ENCODE measurements at regions not wholly inside any gene's neighbourhood (a gene's known extent, or its start where the extent isn't known, plus 50 kb on each side); places are given as distances from the start of the nearest gene placed in this dataset.
"Not testable (repeated sequence)": the region's sequence is repeated elsewhere in the genome, so short reads cannot be mapped to it uniquely, and the experiment has no call there.

GRCh38 chr6:12481292-12481691 is 191.1 kb downstream of the EDN1 start:
- no peak for DNase-seq

DNA sequence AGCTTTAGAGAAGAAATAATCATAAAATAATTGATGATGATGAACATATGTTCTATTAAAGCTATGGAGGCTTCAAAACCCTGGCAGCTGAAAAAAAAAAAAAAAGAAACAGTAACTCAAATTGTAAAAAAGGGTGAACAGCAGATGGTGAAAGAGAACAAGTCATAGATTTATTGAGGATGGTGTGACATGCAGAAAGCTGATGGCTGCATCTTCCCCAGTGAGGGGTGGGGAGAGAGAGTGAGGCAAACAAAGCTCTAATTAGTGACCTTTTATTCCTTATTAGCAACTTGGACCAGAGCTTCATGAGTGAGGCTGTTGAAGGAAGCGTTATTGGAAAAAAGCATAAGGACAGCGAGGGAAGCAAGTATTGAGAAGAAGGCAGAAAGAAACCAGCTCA is 191.7 kb downstream of the EDN1 start:
- no peak for DNase-seq

GRCh38 chr6:12482386-12483375 is 192.5 kb downstream of the EDN1 start:
- DNase-seq: no peak

DNA sequence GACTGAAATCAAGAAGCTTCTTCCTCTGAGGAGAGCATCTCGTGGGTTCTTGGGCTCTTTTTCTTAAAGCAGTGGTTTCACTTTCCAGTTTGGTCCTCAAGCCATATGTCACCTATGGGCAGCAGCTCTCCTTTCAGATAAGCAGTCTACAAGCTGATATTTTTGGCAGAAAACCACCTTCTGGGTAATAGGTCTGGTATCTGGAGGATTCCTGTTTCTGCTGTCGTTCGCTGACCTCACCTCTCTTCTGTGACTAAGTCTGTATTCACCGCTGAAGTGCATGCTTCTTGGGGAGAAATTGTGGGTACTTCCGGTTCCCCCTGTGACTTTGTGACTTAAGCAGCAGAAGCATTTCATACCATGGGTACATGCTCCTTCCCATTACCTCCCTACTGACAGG is 193.6 kb downstream of the EDN1 start:
- DNase-seq: peak; percentile 11

DNA sequence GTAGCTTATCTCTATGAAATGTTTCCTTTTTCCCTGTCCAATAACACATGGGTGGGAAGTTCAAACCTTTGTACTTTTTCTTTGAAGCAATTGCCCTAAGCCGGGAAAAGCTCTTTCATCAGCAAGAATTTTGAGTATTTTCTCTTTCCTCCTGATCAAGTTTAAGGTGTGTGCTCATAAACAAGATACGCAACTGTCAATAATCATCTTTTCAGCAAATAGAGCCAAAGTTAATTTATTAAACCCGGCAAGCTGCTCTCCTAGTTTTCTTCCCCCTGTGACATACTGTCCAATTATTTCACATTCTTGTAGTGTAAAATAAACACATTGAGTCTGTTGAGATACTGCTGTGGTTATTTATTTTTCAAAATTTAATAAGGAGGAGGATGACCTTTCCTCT is 194.4 kb downstream of the EDN1 start:
- no peak for DNase-seq

DNA sequence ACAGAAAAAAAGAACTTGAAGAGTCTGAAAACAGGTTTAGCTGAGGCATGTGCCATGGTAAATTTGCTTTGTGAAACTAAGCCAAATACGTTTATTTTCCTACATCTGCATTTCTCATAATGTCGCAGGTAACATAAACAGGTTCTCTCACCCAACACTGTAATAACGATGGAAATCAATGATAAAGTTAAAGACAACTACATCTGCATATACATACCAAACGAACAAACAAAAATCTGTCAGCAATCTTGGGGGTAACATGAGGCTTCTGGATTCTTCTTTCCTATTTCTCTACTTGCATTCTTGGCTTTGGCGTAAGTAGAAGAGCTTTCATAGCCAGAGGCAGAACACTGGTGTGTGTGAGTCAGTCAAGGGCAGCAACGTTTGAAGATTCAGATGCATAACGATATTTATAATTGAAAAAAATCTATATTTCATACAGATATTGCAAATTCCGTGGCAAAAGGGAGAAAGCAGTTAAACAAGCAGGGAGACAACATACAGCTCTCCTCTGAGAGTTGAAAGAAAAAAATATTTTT is 195.1 kb downstream of the EDN1 start:
- no peak for DNase-seq

DNA sequence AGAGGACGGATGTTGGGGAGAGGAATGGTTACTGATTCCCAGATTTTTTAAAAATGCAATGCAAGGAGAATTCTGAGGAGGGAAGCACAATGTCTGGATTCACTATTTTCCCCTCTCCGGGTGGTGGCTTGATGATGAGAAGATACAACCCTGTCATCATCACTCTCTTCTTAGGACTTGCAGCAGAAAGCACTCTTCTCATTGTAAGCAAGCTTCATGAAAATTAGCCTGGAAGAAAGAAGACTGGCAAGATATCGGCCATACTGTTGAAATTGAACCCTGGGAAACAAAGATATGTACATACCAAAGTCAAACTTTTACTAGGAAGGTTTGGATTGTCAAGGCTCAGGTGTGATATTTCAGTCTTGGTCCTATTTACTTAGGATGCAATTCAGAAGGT is 195.7 kb downstream of the EDN1 start:
- no peak for DNase-seq

GRCh38 chr6:12490351-12490903 is 200.3 kb downstream of the EDN1 start:
- DNase-seq: no peak

GRCh38 chr6:12490904-12491571 is 200.9 kb downstream of the EDN1 start:
- peak; percentile 93 for DNase-seq

- not testable (repeated sequence) for DNase-seq
Observed at GRCh38 chr6:12492929-12493328, 202.8 kb downstream of the EDN1 start.

DNA sequence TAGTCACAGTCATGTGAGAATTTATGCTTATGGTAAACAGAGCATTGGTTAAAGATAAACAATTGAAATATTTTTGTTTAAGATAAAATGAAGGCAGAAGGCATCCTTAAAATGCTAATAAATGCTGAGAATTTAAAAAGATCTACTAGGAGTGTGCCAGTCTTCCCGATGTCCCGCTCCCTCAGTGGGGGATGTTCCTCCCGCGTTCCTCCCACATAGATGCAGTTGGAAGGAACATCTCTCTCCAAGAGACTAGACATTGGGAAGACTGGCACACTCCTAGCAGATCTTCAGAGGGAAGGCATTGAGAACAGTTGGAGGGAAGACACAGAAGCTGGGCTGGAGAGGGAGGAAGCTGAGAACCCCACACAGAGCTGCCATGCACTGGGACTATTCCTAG is 203.3 kb downstream of the EDN1 start:
- DNase-seq: no peak

- no peak for DNase-seq
Observed at GRCh38 chr6:12494161-12494560, 204.0 kb downstream of the EDN1 start.

DNA sequence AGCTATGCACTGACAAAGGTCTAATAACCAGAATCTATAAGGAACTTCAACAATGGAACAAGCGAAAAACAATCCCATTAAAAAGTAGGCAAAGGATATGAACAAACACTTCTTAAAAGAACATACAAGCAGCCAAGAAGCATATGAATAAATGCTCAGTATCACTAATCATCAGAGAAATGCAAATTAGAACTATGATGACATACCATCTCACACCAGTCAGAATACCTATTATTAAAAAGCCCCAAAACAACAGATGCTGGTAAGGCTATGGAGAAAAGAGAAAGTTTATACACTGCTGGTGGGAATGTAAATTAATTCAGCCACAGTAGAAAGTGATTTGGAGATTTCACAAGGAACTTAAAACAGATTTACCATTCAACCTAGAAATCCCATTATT is 211.8 kb downstream of the EDN1 start:
- DNase-seq: no peak

DNA sequence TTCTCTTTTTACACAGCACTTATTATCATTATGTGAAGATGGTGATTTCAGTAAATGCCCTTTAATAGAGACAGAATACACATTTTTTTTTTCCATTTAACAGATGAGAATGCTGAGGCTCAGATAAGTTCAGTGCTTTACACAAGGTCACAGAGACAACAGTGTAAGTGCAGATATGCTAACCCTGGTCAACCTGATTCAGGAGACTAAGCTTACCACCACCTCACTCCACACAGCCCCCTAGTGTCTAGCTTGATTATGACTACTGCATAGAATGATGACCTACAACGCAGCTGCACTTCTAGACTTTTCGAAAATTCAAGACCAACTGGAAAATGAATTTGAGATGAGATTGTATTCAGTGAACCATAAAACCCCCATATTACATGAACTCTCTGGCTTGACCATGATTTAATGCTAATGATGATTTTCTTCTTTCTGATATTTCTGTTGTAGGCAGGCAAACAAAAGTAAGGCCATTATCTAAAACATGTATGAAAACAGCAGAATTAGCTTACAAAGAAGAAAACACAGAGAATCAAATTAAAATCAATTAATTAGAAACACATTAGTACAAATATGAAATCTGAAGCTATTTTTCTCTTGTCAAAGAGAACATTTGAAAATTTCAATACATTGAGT is 212.1 kb upstream of the PHACTR1 start:
- no peak for DNase-seq

- DNase-seq: peak; percentile 6
Observed at GRCh38 chr6:12505486-12505885, 211.1 kb upstream of the PHACTR1 start.

DNA sequence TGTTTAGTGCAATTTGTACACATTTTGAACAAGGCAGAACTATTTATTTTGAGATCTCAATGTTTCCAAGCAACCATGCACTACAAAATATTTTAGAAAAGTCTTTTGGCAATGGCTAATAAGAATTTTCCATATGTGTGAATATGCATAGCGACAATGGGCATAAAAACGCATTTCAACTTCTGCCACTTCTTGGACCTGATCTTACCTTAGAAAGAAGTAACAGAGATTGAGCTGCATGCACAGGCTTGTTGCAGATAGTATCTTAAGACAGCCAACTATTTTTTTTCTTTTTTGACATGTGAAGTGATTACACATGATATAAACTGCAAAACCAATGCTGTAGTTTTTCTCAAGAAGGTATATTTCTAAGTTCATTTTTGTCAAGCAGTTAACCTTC is 210.4 kb upstream of the PHACTR1 start:
- DNase-seq: no peak

GRCh38 chr6:12507636-12508035 is 208.9 kb upstream of the PHACTR1 start:
- DNase-seq: no peak

DNA sequence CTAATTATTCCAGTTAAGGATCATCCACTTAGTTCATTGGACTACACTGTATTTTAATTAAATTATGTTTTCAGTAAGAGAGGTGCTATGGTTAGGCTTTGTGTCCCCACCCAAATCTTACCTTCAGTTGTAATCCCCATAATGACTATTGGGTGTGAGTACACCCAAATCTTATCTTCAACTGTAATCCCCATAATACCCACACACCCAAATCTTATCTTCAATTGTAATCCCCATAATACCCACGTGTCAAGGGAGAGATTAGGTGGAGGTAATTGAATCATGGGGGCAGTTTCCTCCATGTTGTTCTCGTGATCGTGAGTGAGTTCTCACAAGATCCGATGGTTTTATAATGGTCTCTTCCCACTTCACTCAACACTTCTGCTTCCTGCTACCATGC is 208.0 kb upstream of the PHACTR1 start:
- DNase-seq: no peak

GRCh38 chr6:12509060-12509459 is 207.5 kb upstream of the PHACTR1 start:
- DNase-seq: no peak

GRCh38 chr6:12516070-12516469 is 200.5 kb upstream of the PHACTR1 start:
- DNase-seq: no peak

DNA sequence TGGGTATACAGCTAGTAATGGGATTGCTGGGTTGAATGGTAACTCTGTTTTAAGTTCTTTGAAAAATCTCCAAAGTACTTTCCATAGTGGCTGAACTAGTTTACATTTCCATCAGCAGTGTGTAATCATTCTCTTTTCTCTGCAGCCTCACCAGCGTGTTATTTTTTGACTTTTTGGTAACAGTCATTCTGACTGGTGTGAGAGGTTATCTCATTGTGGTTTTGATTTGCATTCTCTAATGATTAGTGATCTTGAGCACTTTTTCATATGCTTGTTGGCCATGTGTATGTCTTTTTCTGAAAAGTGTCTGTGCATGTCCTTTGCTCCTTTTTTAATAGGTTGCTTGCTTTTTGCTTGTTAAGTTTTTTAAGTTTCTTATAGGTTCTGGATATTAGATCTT is 194.2 kb upstream of the PHACTR1 start:
- DNase-seq: no peak

DNA sequence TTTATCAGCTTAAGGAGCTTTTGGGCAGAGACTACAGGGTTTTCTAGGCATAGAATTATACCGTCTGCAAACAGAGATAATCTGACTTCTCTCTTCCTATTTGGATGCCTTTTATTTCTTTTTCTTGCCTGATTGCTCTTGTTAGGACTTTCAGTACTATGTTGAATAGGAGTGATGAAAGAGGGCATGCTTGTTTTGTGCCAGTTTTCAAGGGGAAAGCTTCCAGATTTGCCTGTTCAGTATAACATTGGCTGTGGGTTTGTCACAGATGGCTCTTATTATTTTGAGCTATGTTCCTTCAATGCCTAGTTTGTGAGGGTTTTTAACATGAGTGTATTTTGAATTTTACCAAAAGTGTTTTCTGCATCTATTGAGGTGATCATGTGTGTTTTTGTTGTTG is 192.8 kb upstream of the PHACTR1 start:
- no peak for DNase-seq

GRCh38 chr6:12525276-12525675 is 191.3 kb upstream of the PHACTR1 start:
- DNase-seq: no peak
